A549 (cell line): ENCODE measurements at regions not wholly inside any gene's neighbourhood (a gene's known extent, or its start where the extent isn't known, plus 50 kb on each side); places are given as distances from the start of the nearest gene placed in this dataset.

ENCODE experiments used
- ATAC-seq, 2 experiments: fragments of 200-7000 bp in 1 of 2; fragments of >200 bp in 1 of 2; cut with Nextera tagmentation in 1 of 2; cut with Tn5 transposase in 1 of 2; 3 replicates each; pipeline versions ENCODE4 v1.8.0 to v1.9.1; 2018 to 2020; ENCODE audit warnings: mild to moderate bottlenecking in 1 of 2, moderate library complexity in 1 of 2
- CTCF ChIA-PET: fragments of 300-600 bp; sonication (Branson Sonifier 250); formaldehyde crosslinking; extraction: SDS; loops from one replicate; lab custom pipeline; 2021; ENCODE audit warnings: antibody characterized with exemption, inconsistent platforms; lab: Yijun Ruan, JAX
- POLR2A ChIA-PET: fragments of 350-600 bp; formaldehyde crosslinking; extraction: SDS; loops from one replicate; lab custom pipeline; 2021; ENCODE audit warnings: antibody characterized with exemption, inconsistent platforms; lab: Yijun Ruan, JAX
- DNase-seq, 2 experiments: peaks; one replicate each; pipeline versions ENCODE4 v3.0.0 to v3.0.0-alpha.2; 2011 to 2016; ENCODE audit warnings: low read depth in 1 of 2, low spot score in 1 of 2
- FAIRE-seq: peaks from 2 replicates; lab custom pipeline; 2011; peaks lifted over from hg19 to GRCh38; lab: Jason Lieb, UNC
- H3K27ac ChIP-seq, 2 experiments: fragments of >200 bp; sonication (Bioruptor Twin); formaldehyde crosslinking; 3 replicates each; pipeline ENCODE4 v1.5.1; 2016 to 2017
- H3K4me1 ChIP-seq: fragments of >200 bp; sonication (Bioruptor Twin); formaldehyde crosslinking; 3 replicates; pipeline ENCODE4 v1.6.1; 2016
- H3K4me2 ChIP-seq: fragments of >200 bp; sonication (Bioruptor Twin); formaldehyde crosslinking; 3 replicates; pipeline ENCODE4 v1.6.1; 2016
- H3K4me3 ChIP-seq: fragments of >200 bp; sonication (Bioruptor Twin); formaldehyde crosslinking; 3 replicates; pipeline ENCODE4 v1.5.1; 2016
- H3K9me3 ChIP-seq: fragments of >200 bp; sonication (Bioruptor Twin); formaldehyde crosslinking; 3 replicates; pipeline ENCODE4 v1.6.1; 2016
- CBX2 ChIP-seq: fragments of 200-600 bp; sonication (generic); IDR thresholded peaks from 2 replicates; pipeline ENCODE4 v1.6.1; 2016; ENCODE audit warnings: low read depth, mild to moderate bottlenecking, borderline replicate concordance
- MYC ChIP-seq: IDR thresholded peaks from 2 replicates; pipeline ENCODE4 v1.6.1; 2012; ENCODE audit warnings: mild to moderate bottlenecking, inconsistent platforms, low read length, improper control_type of control experiment, borderline replicate concordance
- RFX5 ChIP-seq: fragments of 450-650 bp; IDR thresholded peaks from 2 replicates; pipeline ENCODE4 v1.7.1; 2014; ENCODE audit warnings: antibody characterized with exemption, mild to moderate bottlenecking, moderate library complexity
- SREBF2 ChIP-seq: fragments of 450-650 bp; IDR thresholded peaks from 2 replicates; pipeline ENCODE4 v1.6.1; 2014; ENCODE audit warnings: mild to moderate bottlenecking, moderate library complexity
- WGBS: methylation state at CpG from one replicate; pipeline ENCODE4 v1.1.6; 2017; ENCODE audit errors: missing lambda C conversion rate; 5-methylcytosine and 5-hydroxymethylcytosine counted together
- TF ChIP-seq, protein P1 (sequence below): fragments of 250-450 bp; sonication (Bioruptor Pico); IDR thresholded peaks from 2 replicates; pipeline ENCODE4 v1.5.0; 2021; ENCODE audit warnings: mild to moderate bottlenecking, moderate library complexity, borderline replicate concordance
- TF ChIP-seq, protein P2 (sequence below): IDR thresholded peaks from 2 replicates; pipeline ENCODE4 v1.6.1; 2012; ENCODE audit warnings: low read depth, borderline replicate concordance
- TF ChIP-seq, protein P3 (sequence below): fragments of >200 bp; sonication (Bioruptor Twin); formaldehyde crosslinking; IDR thresholded peaks from 3 replicates; pipeline ENCODE4 v1.6.1; 2016
- TF ChIP-seq, protein P4 (sequence below): fragments of 250-450 bp; sonication (Bioruptor Pico); IDR thresholded peaks from 2 replicates; pipeline ENCODE4 v1.5.0; 2020; ENCODE audit warnings: low read depth, mild to moderate bottlenecking, moderate library complexity
- TF ChIP-seq, protein P5 (sequence below): fragments of 200-600 bp; sonication (generic); IDR thresholded peaks from 2 replicates; pipeline ENCODE4 v1.6.1; 2016; ENCODE audit warnings: antibody characterized with exemption, mild to moderate bottlenecking, moderate library complexity

DNA sequence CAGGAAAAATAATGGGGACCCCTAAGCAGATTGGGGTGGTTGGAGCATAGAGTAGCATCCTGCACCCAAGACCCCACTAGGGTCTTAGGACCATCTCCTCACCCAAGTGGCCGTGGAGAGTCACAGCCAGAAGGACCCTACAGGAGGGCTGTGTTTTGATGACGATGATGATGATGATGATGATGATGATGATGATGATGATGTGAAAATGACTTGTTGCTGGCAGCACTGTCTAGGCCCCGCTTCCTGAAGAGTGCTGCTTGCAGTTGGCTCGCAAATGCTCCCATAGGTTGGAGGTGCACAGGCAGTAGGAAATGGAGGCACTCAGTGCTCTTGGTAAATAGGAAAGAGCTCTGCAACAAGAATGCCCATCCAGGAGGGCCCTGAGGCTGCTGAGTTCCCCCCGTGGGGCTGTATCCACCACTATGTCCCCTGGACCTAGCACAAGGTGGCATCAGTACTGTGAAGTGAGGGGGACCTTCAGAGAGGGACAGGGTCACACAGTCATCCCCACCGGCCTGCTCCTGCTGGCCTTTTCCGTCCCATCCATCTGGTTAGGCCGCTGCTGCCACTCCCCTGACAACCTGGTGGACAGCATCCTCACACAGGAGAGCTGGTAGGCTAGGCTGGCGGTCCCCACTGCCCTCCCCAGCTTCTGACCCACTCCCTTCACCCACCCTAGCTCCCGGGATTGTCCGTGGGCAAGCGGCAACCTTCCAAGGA is 139.6 kb downstream of the FOXD2 start (continued):
- TF ChIP-seq, protein P1, sequence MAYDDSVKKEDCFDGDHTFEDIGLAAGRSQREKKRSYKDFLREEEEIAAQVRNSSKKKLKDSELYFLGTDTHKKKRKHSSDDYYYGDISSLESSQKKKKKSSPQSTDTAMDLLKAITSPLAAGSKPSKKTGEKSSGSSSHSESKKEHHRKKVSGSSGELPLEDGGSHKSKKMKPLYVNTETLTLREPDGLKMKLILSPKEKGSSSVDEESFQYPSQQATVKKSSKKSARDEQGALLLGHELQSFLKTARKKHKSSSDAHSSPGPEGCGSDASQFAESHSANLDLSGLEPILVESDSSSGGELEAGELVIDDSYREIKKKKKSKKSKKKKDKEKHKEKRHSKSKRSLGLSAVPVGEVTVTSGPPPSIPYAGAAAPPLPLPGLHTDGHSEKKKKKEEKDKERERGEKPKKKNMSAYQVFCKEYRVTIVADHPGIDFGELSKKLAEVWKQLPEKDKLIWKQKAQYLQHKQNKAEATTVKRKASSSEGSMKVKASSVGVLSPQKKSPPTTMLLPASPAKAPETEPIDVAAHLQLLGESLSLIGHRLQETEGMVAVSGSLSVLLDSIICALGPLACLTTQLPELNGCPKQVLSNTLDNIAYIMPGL, result no peak
- TF ChIP-seq SREBF2, result no peak
- TF ChIP-seq, all 56 proteins: peak for 0

DNA sequence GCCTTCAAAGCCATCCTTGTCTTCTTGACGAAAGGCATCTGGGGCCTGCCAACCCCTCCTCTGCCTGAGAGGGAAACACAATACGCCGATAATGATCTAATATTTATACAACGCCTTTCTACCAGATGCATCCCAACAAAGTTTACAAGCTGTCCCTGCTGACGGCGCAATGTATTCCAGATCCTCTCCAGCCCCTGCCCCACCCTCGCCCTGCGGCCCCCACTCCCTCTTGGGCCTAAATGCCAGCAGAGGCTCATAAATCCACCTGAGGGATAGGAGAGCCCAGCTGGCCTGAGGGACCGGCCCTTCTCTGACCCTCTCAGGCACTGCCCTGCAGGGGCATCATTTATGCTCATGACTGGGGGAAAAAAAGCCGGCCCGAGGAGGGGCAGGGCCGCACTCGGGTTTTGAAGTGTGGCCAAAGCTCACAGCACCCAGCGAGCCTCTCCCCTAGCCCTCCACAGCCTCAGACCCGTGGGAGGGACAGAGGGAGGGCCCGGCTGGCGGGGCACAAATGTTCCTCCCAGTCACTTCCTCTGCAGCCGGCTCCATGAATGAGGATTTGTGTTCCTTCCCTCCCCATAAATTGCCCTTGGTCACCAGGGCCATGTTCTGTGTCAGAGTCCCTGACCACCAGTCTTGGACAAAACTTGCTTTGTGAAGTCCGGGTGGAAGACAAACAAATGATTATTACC is 140.3 kb downstream of the FOXD2 start:
- H3K4me2 ChIP-seq, result no peak overlapping the region
- ATAC-seq (no peak), DNase-seq (no peak), FAIRE-seq (no peak)
- 80% methylated on average over 15 of the region's 19 CpGs for WGBS
- no peak overlapping the region for H3K4me3 ChIP-seq
- TF ChIP-seq MYC, result no peak
- TF ChIP-seq, protein P2, sequence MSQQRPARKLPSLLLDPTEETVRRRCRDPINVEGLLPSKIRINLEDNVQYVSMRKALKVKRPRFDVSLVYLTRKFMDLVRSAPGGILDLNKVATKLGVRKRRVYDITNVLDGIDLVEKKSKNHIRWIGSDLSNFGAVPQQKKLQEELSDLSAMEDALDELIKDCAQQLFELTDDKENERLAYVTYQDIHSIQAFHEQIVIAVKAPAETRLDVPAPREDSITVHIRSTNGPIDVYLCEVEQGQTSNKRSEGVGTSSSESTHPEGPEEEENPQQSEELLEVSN, result no peak
- CTCF ChIA-PET, result interaction anchor here (1.2 kb wide), 1 partner anchor 142 kb away, joined by 3 read pairs; no protein-coding TSS in a partner anchor
- H3K4me1 ChIP-seq, result no peaks in the 10 kb centered on the region
- POLR2A ChIA-PET, result no interaction called here
- H3K27ac ChIP-seq, result no peak overlapping the region
- H3K9me3 ChIP-seq, result no peaks in the 10 kb centered on the region

DNA sequence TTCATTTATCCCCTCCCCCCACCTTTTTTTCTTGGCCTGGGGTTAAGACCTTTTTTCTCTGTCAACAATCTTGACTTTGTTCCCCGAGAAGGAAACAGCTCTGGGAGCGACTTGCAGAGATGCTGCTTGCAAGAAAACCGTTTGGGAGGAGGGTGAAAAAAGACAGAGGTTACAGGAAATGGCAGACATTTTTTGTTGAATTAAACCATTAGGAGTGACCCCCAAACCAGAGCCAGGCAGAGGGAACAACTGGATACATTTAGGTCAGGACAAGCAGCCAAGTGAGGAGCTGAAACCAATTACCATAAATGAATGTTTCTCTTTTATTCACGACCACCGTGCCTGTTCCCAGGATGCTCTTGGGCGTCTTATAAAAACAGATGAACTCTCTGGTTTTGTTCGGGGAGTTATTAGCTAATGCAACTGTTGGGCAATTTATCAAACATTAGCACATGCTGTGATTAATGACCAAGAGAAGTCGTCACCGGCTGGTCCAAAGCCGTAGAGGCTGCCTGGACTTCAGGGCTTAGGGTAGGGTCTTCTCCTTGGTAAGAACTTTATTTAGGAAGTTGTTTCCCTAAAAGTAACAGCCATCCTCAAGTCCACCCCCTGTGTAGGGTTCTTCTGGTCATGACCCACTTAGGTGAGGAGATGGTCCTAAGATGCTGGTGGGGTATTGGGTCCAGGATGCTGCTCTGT is 141.0 kb downstream of the FOXD2 start:
- FAIRE-seq (no peak), DNase-seq (no peak), ATAC-seq (no peak)
- no peak overlapping the region for H3K27ac ChIP-seq
- H3K4me1 ChIP-seq, result no peaks in the 10 kb centered on the region
- POLR2A ChIA-PET, result no interaction called here
- no peaks in the 10 kb centered on the region for H3K9me3 ChIP-seq
- CTCF ChIA-PET, result interaction anchor here (0.9 to 1.6 kb wide), 3 partner anchors 128 to 142 kb away, joined by 3 to 4 read pairs (median 3); no protein-coding TSS in a partner anchor
- WGBS, result 62% methylated on average over 10 of the region's 10 CpGs
- TF ChIP-seq, protein P3, sequence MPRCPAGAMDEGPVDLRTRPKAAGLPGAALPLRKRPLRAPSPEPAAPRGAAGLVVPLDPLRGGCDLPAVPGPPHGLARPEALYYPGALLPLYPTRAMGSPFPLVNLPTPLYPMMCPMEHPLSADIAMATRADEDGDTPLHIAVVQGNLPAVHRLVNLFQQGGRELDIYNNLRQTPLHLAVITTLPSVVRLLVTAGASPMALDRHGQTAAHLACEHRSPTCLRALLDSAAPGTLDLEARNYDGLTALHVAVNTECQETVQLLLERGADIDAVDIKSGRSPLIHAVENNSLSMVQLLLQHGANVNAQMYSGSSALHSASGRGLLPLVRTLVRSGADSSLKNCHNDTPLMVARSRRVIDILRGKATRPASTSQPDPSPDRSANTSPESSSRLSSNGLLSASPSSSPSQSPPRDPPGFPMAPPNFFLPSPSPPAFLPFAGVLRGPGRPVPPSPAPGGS, result no peak
- TF ChIP-seq, protein P4, sequence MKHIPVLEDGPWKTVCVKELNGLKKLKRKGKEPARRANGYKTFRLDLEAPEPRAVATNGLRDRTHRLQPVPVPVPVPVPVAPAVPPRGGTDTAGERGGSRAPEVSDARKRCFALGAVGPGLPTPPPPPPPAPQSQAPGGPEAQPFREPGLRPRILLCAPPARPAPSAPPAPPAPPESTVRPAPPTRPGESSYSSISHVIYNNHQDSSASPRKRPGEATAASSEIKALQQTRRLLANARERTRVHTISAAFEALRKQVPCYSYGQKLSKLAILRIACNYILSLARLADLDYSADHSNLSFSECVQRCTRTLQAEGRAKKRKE (CRISPR knock-in tag), result no peak
- TF ChIP-seq RFX5 (no peak), CBX2 (no peak)
- TF ChIP-seq, protein P5, sequence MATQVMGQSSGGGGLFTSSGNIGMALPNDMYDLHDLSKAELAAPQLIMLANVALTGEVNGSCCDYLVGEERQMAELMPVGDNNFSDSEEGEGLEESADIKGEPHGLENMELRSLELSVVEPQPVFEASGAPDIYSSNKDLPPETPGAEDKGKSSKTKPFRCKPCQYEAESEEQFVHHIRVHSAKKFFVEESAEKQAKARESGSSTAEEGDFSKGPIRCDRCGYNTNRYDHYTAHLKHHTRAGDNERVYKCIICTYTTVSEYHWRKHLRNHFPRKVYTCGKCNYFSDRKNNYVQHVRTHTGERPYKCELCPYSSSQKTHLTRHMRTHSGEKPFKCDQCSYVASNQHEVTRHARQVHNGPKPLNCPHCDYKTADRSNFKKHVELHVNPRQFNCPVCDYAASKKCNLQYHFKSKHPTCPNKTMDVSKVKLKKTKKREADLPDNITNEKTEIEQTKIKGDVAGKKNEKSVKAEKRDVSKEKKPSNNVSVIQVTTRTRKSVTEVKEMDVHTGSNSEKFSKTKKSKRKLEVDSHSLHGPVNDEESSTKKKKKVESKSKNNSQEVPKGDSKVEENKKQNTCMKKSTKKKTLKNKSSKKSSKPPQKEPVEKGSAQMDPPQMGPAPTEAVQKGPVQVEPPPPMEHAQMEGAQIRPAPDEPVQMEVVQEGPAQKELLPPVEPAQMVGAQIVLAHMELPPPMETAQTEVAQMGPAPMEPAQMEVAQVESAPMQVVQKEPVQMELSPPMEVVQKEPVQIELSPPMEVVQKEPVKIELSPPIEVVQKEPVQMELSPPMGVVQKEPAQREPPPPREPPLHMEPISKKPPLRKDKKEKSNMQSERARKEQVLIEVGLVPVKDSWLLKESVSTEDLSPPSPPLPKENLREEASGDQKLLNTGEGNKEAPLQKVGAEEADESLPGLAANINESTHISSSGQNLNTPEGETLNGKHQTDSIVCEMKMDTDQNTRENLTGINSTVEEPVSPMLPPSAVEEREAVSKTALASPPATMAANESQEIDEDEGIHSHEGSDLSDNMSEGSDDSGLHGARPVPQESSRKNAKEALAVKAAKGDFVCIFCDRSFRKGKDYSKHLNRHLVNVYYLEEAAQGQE, result no peak
- H3K4me2 ChIP-seq, result no peak overlapping the region
- no peak overlapping the region for H3K4me3 ChIP-seq
